GM21619 (cell line): ENCODE measurements at regions not wholly inside any gene's neighbourhood (a gene's known extent, or its start where the extent isn't known, plus 50 kb on each side); places are given as distances from the start of the nearest gene placed in this dataset.

Experiments
- ATAC-seq: cut with Tn5 transposase; IDR thresholded peaks from one replicate; pipeline ENCODE4 v1.9.1; 2021; ENCODE audit not compliant: unreplicated experiment

DNA sequence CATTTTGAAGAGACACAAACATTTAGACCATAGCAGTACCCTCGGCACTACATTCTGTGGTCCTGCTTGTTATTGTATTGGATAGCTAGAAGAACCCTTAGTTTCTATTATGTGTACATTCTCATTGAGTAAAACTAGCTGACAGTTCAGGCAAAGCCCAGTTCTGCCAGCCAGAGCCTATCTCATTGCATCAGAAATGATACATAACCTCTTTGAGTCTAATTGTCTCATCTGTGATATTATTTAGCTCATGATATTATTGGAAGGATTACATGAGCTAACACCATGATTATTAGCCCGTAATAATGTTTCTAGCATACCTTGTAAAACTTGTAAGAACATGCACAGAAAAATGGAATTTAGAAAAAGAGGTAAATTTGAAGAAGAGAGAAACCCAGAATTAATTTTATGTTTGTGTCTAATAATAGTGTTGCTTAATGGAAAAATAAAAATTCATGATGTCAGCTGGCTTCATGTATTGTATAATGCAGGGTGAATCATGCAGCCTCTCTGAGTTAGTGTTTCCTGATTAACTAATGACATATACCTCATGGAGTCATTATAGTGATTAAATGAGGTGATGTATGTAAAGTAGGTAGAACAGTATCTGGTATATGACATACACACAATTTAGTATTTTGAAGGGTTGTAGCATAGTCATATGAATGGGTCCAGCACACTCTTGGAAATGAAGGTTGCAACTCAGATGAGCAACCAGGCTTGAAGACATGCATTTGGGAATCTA, 339.4 kb upstream of the GRM7 start:
- no peak for ATAC-seq

DNA sequence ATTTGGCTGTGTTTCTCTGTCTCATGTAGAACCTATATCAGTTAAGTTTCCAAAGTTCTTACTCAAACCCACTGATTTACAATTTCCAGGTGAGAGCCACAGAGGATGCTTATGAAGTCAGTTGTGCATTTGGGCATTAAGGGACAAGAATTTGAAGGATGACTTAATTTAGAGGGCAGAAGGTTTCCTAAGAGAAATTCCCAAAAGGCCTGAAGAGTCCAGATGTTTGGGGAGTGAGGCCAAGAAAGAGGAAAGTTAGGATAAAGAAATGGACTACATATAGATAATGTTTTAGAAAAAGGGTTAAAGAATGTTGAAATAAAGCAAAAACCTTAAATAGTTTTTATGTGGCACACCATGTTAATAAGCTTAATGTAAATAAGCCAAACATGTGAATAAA, 338.7 kb upstream of the GRM7 start:
- ATAC-seq, result no peak

DNA sequence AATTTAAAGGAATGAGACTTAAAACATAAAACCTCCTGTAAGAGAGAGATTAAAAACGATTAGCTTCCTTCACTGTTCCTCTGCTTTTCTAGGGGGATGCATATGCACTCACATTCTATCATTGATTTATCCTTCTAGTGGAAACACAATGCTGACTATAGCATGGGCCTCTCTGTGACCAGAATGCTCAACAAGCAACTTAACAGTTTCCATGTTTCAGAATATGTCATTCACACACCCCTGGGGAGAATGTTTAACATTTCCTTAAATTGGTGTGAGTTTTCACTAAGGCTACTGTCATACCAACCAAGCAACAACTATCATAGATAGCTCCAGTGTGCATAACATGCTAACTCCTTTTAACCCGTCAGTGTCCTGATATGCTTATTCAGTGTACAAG, 337.9 kb upstream of the GRM7 start:
- ATAC-seq, result no peak

DNA sequence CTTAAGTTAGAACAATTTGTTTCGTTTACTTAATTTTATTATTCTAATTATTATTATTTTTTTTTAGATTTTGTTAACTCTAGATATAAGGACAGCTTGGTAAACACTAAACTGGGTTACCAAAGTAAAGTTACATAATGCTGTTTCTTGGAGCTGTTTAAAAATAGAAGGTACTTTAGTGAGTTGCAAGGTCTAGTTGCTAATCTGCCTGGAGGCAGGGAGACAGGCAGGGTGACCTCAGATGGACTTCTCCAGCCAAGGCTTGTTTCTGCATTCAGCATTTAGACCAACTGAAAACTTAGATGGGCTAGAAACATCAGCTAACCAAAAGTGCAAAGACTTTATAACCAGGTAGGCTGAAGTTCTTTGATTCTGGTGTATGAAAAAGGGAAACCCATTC, 336.4 kb upstream of the GRM7 start:
- ATAC-seq, result no peak

DNA sequence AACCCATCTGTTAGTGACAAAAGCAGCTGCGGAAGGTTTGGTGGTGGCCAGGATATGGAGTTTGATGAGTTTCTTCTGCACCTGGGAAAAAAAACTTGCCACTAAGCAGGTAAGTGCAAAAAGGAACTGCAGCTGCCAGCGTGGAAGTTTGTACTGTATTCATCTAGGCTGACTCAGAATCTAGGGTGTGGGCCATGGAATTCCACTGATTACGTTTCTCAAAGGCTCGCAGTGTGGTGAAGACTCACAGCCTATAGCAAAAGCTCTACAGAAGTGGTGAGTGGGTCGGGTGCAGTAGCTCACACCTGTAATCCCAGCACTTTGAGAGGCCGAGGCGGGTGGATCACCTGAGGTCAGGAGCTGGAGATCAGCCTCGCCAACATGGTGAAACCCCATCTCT, 334.6 kb upstream of the GRM7 start:
- no peak for ATAC-seq

DNA sequence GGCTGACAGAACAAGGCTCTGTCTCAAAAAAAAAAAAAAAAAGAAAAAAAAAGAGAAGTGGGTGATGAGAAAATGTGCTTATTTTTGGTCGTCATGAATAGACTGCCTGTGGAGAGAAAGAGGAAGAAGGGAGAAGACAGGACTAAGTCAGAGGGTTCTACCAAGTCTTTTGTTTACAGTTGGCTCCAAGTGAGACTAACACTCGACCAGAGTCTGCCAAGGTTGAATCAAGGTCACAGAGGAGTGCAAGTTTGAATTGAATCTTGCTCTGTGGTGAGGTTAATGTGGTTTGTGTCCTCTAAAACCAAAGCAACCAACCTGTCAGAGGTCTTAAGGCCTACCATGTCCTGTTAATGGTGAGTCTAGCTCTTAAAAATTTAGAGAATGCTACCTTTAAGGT, 334.1 kb upstream of the GRM7 start:
- no peak for ATAC-seq

DNA sequence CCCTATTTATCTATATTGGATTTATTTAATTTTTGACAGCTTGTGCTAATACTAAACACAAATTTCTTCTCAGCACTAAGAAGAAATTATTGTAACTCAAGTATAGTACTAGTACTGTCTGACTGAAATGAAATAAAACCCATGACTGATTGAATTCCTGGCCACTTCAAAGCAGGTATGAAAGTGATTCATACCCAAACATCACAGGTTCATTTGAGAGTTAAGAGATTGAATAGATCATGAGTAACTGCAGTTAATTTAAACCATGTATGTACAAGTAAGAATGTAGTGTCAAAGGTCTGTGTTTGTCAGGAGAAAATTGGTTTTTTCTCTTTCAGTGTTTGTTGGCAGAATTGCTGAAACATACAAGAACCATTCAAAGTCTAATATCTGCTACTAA, 332.0 kb upstream of the GRM7 start:
- ATAC-seq, result no peak

DNA sequence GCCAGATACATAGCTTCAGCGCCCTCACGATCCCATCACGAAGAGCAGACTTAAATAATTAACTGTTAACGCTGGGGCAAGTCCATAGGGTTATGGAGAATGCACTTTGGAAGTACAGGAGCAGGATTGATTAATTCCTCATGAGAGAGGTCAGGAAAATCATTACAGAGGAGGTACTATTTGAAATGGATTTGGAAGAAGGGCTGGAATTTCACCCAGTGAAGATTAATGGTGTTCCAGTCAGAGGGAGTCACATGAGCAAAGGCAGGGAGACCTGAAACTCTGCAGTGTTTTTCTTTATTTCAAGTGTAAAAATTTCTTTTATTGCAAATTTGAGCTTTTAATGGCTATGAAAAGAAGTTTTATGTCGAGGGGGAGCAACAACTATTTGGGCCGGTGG, 329.8 kb upstream of the GRM7 start:
- ATAC-seq, result no peak

DNA sequence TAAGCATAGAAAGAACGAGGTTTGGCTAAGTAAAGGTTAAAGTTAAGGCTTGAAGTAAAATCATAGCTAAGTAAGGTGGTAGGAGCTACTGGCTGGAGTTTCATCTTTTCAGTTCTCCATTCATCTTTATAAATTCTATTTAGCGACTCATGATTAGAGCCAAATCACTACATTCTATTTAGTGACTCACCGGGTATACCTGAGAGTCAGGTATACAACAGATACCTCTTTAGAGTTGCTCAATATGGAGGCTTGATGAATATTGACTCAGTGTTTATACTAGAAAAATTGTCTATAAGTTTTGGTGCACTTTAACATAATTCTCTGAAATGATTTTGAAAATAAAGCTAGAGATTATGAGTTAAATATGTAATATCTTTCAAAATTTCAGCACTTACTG, 328.8 kb upstream of the GRM7 start:
- no peak for ATAC-seq

DNA sequence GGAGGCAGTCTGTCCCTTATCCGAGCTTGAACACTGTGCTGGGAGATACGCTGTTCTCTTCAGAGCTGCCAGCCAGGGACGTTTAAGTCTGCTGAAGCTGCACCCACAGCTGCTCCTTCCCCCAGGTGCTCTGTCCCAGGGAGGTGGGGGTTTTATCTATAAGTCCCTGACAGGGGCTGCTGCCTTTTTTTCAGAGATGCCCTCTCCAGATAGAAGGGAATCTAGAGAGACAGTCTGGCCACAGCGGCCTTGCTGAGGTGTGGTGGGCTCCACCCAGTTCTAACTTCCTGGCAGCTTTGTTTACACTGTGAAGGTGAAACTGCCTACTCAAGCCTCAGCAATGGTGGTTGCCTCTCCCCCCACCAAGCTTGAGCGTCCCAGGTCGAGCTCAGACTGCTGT, 319.9 kb upstream of the GRM7 start:
- no peak for ATAC-seq

DNA sequence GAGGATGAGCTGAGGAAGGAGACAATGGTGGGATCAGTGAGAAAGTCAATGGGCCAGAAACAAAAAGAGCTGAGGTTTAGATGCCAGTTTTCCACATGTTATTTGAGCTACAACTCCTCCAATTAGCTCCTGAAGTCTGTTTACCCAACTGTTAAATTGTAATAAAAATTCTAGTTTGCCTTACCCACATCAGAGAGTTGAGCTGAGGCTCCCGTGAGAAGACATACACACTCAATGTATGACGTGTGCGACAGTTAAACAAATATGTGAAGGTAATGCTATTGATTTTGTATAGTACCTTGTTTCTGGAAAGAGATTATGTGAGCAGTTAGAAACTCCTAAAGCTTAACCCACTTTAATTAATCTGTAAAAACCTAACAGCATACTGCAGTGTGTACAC, 318.1 kb upstream of the GRM7 start:
- no peak for ATAC-seq

DNA sequence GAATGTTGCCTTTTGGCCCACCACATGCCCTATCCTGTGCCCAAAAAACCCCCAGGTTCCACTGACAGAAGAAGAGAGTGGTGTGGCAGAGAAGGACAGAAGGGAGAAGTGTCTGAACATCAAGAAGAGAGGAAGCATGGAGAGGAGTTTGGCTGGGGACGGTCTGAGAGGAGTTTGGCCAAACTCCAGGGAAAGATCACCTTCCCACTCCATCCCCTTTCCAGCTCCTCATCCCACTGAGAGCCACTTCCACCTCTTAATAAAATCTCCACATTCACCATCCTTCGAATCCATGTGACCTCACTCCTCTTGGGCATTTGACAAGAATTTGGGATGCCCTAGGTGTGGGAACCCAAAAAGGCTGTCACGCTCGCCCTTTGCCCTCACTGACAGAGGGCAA, 311.6 kb upstream of the GRM7 start:
- ATAC-seq, result no peak

DNA sequence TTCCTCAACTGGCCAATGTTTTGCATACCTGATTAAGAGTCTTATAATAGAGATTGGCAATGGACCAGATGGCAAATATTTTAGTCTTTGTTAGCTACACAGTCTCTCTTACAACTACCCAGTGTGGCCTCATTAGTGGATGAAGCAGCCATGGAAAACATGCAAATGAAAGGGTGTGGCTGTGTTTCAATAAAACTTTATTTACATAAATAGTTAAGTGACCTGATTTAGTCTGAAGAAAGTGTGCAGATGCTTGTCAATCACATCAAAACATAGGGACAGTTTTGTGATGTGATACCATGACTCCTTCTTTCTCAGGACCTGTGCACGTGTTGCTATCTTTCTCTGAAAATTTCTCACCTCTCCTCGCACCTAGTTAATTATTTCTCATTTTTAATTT, 309.8 kb upstream of the GRM7 start:
- ATAC-seq, result no peak

DNA sequence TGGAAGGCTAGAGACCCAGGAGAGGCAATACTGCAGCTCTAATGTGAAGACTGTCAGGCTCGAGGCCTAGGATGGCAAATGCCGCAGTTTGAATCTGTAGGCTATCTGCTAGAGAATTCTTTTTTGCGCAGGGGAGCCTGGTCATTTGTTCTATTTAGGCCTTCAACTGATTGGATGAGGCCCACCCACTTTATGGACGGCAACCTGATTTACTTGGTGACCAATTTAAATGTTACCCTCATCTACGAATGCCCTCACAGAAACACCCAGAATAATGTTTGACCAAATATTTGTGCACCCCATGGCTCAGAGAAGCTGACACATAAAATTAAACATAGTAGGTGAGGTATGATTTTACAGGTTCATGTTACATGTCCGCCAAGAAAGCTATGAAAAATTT, 300.7 kb upstream of the GRM7 start:
- no peak for ATAC-seq

DNA sequence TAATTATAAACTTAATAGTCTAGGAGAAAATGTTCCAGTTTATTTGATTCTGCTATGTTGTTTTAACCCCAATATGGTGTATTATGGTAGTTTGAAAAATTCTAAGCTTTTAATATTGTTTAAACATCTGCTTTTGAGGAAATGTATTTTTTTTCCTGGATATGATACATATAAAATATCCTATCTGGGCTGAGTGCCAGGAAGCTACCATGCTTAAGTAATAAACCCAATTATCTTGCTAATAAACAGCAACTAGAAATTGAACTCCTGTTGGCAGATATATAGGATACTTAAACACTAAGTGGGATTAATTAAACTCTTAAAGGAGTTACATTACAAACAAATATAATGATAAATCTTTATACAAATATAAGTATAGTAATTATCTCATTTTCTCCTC, 293.7 kb upstream of the GRM7 start:
- no peak for ATAC-seq

DNA sequence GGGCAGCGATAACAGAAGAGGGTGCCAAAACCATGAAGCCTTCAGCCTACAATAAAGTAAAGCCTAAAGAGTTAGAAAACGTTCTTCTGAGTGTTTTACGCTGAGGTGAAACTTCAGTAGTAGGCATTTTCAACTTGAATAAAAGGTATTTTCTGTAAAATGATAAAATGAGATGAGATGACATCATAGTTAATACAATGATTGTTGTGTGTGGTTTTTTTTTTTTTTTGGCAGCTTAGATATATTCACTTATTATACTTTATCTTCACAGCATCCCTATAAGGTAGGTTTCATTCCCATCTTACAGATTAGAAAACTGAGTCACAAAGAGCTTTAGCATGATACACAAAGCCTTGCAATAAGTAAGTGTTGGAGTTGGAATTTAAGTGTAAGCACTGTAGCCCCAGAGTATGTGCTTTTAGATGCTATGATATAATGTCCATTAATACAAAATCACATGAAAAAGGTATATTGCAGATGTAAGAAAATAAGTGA, 291.9 kb upstream of the GRM7 start:
- no peak for ATAC-seq

DNA sequence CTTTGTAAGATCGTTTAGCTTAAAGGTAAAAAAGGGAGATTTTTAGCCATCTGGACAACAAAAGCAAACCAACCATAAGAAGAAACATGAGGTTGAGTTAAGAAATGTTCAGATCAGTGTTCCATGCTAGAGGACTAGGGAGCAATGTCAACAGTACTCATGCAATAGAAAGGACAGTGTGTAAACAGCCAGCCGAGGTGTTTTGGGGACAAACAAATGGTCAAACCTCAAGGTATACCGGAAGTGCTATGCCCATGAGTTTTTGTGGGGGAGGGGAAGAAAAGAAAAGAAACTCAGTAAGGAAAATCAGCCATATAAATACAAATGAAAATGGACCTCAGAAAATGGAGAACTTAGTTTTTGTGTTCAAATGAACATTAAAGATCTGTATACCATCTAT, 289.5 kb upstream of the GRM7 start:
- no peak for ATAC-seq

DNA sequence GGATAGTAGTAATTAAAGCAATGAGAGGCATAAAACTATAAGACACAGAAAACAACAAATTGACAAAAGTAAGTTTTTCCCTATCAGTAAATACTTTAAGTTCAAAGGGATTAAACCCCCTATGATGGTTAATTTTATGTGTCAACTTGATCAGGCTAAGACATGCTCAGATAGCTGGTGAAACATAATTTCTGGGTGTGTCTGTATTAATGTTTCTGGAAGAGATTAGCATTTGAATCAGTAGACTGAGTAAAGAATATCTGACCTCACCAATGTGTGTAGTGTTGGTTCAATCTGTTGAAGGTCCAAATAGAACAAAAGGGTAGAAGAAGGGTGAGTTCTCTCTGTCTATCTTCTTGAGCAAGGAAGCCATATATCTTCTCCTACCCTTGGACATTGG, 283.3 kb upstream of the GRM7 start:
- ATAC-seq, result no peak

DNA sequence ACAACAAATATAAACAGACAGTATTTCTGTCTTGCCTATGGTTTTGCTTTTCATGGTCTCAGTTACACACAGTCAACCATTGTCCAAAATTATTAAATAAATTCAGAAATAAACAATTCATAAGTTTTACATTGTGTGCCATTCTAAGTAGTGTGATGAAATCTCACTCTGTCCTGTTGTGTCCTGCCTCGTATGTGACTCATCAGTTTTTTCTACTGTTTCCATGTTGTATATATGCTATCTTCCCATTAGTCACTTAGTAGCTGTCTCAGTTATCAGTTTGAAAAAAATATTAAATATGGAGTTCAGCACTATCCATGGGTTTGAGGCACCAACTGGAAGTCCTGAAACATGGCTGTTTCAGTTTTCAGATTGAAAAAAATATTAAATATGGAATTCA, 282.4 kb upstream of the GRM7 start:
- ATAC-seq, result no peak

DNA sequence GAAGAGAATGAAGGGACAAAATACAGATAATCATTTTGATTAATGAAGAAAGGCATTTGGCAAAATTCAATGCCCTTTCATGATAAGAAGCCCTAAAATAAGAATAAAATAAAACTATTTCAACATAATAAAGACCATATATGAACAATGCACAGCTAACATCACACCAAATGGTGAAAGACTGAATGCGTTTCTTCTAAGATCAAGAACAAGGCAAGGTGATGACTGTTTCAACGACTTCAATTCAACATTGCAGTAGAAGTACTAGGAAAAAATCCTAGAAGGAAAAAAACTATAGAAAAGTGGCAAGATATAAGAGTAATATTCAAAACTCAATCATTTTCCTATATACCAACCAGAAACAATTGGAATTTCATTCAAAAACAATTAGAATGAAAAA, 280.1 kb upstream of the GRM7 start:
- ATAC-seq, result no peak

DNA sequence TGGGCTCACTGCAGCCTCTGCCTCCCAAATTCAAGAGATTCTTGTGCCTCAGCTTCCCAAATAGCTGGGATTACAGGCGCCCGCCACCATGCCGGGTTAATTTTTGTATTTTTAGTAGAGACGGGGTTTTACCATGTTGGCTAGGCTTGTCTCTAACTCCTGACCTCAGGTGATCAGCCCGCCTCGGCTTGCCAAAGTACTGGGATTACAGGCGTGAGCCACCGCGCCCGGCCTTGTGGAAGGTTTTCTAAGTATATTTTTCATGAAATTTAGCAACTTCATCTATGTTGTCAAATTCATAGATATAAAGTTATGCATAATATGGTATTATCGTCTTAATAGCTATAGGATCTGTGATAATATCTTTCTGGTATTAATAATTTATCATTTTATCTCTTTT, 275.6 kb upstream of the GRM7 start:
- ATAC-seq, result no peak

DNA sequence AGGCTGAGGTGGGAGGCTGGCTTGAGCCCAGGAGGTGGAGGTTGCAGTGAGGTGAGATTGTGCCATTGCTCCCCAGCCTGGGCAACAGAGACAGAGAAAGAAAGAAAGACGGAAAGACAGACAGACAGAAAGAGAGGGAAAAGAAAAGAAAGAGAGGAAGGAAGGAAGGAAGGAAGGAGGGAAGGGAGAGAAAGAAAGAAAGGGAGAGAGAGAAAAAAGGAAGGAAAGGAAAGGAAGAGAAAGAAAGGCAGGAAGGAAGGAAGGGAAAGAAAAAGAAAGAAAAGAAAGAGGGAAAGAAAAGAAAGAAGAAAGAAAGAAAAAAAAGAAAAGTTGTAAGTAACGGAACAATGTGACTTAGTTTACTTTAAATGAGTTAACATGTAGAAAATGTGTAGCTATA, 260.7 kb upstream of the GRM7 start:
- ATAC-seq, result no peak

DNA sequence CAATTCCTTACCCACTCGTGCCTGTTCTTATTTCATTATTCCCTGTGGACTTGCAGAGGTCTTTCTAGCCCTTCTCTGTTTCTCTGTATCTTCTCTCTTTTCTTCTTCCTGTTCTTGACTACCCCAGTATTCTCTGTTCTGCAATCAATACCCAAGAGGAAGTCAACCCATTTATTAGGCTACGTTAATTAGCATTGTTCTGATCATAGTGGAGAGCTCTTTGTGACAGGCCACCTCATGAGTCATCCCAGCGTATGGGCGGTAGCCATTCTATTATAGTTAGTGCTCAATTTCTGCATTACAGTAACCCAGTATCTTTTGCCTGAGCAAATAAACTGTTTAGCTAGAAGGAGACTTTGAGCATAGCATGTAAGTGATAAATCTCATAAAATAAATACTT, 259.5 kb upstream of the GRM7 start:
- ATAC-seq, result no peak
